ENCODE measurements at regions not wholly inside any gene's neighbourhood (a gene's known extent, or its start where the extent isn't known, plus 50 kb on each side); places are given as distances from the start of the nearest gene placed in this dataset.

DNA sequence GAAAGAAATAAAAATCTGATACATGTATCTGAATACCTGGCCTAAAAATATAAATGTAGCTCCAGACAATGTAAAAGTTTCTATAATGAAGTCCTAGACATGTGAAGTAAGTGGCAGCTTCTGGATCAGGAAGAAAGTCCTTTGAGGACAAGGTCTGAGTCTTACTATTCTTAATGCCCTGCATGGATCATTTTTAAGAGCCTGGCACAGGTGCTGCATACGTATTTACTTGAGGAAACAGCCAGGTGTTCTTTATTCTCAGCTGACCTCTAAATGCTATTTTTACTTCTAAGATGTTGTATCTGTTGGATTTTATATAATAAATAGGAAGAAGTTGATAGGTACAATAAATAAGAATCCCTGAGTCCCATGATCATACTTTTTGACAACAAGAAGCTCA lies 750.0 kb upstream of the LUZP2 start:
- no peaks in the 10 kb centered on the region for H3K9me3 ChIP-seq
- H3K4me1 ChIP-seq, result no peaks in the 10 kb centered on the region
- no peaks in the 10 kb centered on the region for H3K36me3 ChIP-seq (ENCODE audit: insufficient read depth in 1 of 2, low read depth in 1 of 2)
- no peak overlapping the region for H3K4me3 ChIP-seq
- no peak for ATAC-seq
- intact Hi-C loops (cut with DNase I), result no loop called here
- H3K27me3 ChIP-seq (ENCODE audit: insufficient read depth in 3 of 3, low read length in 2 of 3), result no peaks in the 10 kb centered on the region
- H3K27ac ChIP-seq, result no peak overlapping the region
- WGBS, 3 donors, result 26 to 31% (median 27%) methylated on average over 1 of the region's 1 CpG
- DNase-seq, result no peak
- TF ChIP-seq, protein P1, sequence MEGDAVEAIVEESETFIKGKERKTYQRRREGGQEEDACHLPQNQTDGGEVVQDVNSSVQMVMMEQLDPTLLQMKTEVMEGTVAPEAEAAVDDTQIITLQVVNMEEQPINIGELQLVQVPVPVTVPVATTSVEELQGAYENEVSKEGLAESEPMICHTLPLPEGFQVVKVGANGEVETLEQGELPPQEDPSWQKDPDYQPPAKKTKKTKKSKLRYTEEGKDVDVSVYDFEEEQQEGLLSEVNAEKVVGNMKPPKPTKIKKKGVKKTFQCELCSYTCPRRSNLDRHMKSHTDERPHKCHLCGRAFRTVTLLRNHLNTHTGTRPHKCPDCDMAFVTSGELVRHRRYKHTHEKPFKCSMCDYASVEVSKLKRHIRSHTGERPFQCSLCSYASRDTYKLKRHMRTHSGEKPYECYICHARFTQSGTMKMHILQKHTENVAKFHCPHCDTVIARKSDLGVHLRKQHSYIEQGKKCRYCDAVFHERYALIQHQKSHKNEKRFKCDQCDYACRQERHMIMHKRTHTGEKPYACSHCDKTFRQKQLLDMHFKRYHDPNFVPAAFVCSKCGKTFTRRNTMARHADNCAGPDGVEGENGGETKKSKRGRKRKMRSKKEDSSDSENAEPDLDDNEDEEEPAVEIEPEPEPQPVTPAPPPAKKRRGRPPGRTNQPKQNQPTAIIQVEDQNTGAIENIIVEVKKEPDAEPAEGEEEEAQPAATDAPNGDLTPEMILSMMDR (IDR thresholded peaks at IDR 0.05), result no peak

DNA sequence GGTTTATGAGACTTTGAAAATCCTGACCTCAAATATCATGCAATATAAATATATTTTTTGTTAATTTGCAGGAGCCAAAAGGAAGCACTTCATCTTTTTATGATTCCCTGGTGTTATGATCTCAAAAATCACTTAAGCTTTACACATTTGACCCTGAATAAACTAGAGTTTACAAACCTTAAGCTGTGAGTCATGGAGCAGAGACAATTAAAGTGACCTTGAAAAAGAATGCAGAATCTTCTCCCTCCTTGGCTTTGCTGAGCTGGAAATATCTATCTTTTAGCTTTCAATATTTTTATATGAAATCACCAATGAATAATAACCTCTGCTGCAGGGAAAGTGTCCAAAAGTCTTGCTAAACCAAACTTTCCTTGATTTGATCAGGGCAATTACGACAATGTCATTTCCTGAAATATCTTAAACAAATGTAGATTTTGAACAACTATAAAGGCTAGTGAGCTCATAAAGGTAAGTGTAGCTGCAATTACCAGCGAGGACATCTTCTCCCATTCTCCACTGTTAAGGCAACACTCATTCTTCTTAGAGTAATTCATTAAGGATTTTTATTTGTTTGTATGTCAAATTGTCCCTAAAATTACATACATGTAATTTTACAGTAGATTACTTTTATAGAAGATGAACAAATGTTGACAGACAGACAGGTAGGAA lies 747.0 kb upstream of the LUZP2 start:
- no peaks in the 10 kb centered on the region for H3K36me3 ChIP-seq (ENCODE audit: insufficient read depth in 1 of 2, low read depth in 1 of 2)
- ATAC-seq (no peak), DNase-seq (no peak)
- H3K9me3 ChIP-seq, result no peaks in the 10 kb centered on the region
- no peaks in the 10 kb centered on the region for H3K4me1 ChIP-seq
- H3K27me3 ChIP-seq (ENCODE audit: insufficient read depth in 3 of 3, low read length in 2 of 3), result no peaks in the 10 kb centered on the region
- TF ChIP-seq, protein P1 (IDR thresholded peaks at IDR 0.05), result no peak
- no peak overlapping the region for H3K4me3 ChIP-seq
- no peak overlapping the region for H3K27ac ChIP-seq
- intact Hi-C loops (cut with DNase I), result no loop called here
- 73 to 74% (median 74%) methylated on average over 2 of the region's 2 CpGs for WGBS, 3 donors

DNA sequence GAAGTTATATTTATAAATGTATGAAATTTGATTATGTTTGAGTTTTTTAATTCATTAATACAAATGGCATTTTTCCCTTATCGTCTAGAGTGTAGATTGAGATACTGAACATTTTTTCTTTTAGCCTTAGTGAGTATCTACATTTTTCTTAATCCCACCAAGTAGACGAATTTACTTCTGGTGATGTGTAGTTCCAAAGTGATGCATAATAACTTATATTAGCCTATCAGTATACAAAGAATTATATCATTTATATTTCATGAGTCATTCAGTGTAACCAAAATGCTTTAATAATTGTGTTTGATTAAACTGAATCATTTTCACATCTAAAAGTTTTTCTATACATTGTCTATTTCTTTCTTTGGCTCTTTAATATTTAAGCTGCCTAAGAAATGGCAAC lies 745.6 kb upstream of the LUZP2 start:
- Histone ChIP-seq H3K4me1 (no peaks in the 10 kb centered on the region), H3K9me3 (no peaks in the 10 kb centered on the region), H3K27me3 (ENCODE audit: insufficient read depth in 3 of 3, low read length in 2 of 3) (no peaks in the 10 kb centered on the region), H3K36me3 (ENCODE audit: insufficient read depth in 1 of 2, low read depth in 1 of 2) (no peaks in the 10 kb centered on the region), H3K4me3 (no peak overlapping the region), H3K27ac (no peak overlapping the region)
- intact Hi-C loops (cut with DNase I), result no loop called here
- TF ChIP-seq, protein P1 (IDR thresholded peaks at IDR 0.05), result no peak
- 67 to 70% (median 69%) methylated on average over 2 of the region's 2 CpGs for WGBS, 3 donors
- DNase-seq (no peak), ATAC-seq (no peak)

DNA sequence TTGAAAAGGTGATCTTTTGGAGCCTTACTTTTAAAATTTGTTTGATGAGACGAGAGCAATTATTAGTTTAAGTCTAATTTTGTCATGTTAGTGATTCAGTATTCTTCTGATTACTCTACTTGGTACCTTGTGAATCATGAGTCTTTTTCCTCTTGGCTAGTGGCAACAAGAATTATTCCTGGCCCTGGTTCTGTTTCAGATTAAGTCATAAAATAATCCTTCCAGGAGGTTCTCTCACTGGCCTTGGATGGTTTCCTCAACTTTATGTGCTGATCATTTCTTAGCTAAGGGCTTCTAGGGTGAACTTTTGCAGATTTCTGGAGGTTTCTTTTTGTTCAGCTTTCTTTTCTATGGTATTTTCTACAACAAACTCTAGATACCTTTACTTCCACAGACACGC lies 741.8 kb upstream of the LUZP2 start:
- H3K27ac ChIP-seq, result no peak overlapping the region
- H3K27me3 ChIP-seq (ENCODE audit: insufficient read depth in 3 of 3, low read length in 2 of 3), result no peaks in the 10 kb centered on the region
- intact Hi-C loops (cut with DNase I), result no loop called here
- WGBS, 3 donors, result 81 to 96% (median 83%) methylated on average over 2 of the region's 2 CpGs
- H3K4me3 ChIP-seq, result no peak overlapping the region
- no peak for ATAC-seq
- H3K9me3 ChIP-seq, result no peaks in the 10 kb centered on the region
- no peak for DNase-seq
- TF ChIP-seq, protein P1 (IDR thresholded peaks at IDR 0.05), result no peak
- H3K36me3 ChIP-seq (ENCODE audit: insufficient read depth in 1 of 2, low read depth in 1 of 2), result no peaks in the 10 kb centered on the region
- no peaks in the 10 kb centered on the region for H3K4me1 ChIP-seq

DNA sequence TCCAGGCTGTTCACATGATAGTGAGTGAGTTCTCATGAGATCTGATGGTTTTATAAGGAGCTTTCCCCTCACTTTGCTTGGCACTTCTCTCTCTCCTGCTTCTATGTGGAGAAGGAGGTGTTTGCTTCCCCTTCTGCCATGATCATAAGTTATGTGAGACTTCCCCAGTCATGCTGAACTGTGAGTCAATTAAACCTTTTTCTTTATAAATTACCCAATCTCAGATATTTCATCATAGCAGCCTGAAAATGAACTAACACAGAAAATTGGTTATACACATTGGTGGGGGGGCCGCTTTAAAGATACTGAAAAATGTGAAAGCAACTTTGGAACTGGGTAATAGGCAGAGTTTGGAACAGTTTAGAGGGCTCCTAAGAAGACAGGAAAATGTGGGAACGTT lies 741.1 kb upstream of the LUZP2 start:
- WGBS, 3 donors, result 60 to 70% (median 67%) methylated on average over 2 of the region's 2 CpGs
- intact Hi-C loops (cut with DNase I), result no loop called here
- no peaks in the 10 kb centered on the region for H3K36me3 ChIP-seq (ENCODE audit: insufficient read depth in 1 of 2, low read depth in 1 of 2)

More for the DNA sequence above, 741.1 kb upstream of the LUZP2 start:
- Histone ChIP-seq H3K27me3 (ENCODE audit: insufficient read depth in 3 of 3, low read length in 2 of 3) (no peaks in the 10 kb centered on the region), H3K9me3 (no peaks in the 10 kb centered on the region), H3K27ac (no peak overlapping the region), H3K4me3 (no peak overlapping the region), H3K4me1 (no peaks in the 10 kb centered on the region)
- ATAC-seq, result no peak
- no peak for DNase-seq
- TF ChIP-seq, protein P1 (IDR thresholded peaks at IDR 0.05), result no peak
